Activated CD8-positive, alpha-beta T cell treated with anti-CD3 and anti-CD28 coated beads for 36 hours (primary cell): ENCODE measurements at regions not wholly inside any gene's neighbourhood (a gene's known extent, or its start where the extent isn't known, plus 50 kb on each side); places are given as distances from the start of the nearest gene placed in this dataset.

Source experiments
- ATAC-seq: fragments of 200-7000 bp; cut with Tn5 transposase; one replicate; pipeline ENCODE4 v1.10.0; 2021; ENCODE audit warnings: mild to moderate bottlenecking, moderate library complexity
- CTCF ChIA-PET: fragments of 350-600 bp; sonication (Branson Sonifier 250); formaldehyde crosslinking; loops from one replicate; lab custom pipeline; 2021; ENCODE audit warnings: antibody characterized with exemption; lab: Charles Lee
- POLR2A ChIA-PET: fragments of 350-600 bp; sonication (Branson Sonifier 250); formaldehyde crosslinking; loops from one replicate; lab custom pipeline; 2021; ENCODE audit warnings: antibody characterized with exemption; lab: Charles Lee
- DNase-seq: peaks from one replicate; pipeline ENCODE4 v3.0.0-alpha.2; 2020
- H3K27ac Mint-ChIP-seq: one replicate; pipeline ENCODE4 v1.8.0; 2021; ENCODE audit warnings: mild to moderate bottlenecking, mixed read lengths
- H3K27me3 Mint-ChIP-seq: one replicate; pipeline ENCODE4 v1.8.0; 2021; ENCODE audit warnings: mixed read lengths
- H3K36me3 Mint-ChIP-seq: one replicate; pipeline ENCODE4 v1.8.0; 2021; ENCODE audit warnings: low read depth, mixed read lengths
- H3K4me1 Mint-ChIP-seq: one replicate; pipeline ENCODE4 v1.8.0; 2021; ENCODE audit warnings: low read depth, mixed read lengths
- H3K4me3 Mint-ChIP-seq: one replicate; pipeline ENCODE4 v1.8.0; 2021; ENCODE audit warnings: mild to moderate bottlenecking, moderate library complexity, mixed read lengths
- H3K9me3 Mint-ChIP-seq: one replicate; pipeline ENCODE4 v1.8.0; 2021; ENCODE audit warnings: mixed read lengths
- CTCF ChIP-seq: fragments of 200-600 bp; IDR thresholded peaks from one replicate; pipeline ENCODE4 v1.8.0; 2022; ENCODE audit warnings: antibody characterized with exemption, mild to moderate bottlenecking
- intact Hi-C: fragments of 100-400 bp; cut with micrococcal nuclease; formaldehyde crosslinking; loops from one replicate; pipeline ENCODE4 v1.10.0; 2022

DNA sequence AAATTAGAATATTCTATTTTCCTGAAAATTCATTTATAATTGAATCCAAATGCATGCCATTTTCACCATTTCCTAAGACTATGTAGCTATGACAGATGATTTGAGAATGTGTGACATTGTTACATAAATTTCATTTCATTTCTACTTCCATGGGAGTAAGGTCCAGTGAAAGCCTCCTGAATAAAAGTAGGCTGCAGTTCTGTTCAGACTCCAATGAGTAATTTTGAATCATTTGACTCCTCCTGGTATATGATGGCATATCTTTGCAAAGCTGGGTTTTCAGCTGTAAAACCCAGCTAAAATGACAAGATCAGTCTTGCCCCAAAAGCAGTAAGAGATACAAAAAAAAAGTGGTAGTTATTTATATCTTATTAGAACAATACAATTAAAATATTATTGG lies 101.0 kb upstream of the DNAJC10 start:
- Mint-ChIP-seq H3K36me3 (no peaks in the 10 kb centered on the region), H3K4me3 (no peak overlapping the region), H3K27me3 (no peaks in the 10 kb centered on the region), H3K9me3 (no peaks in the 10 kb centered on the region), H3K27ac (no peak overlapping the region), H3K4me1 (no peaks in the 10 kb centered on the region)
- CTCF ChIA-PET = no interaction called here
- ATAC-seq (no peak), DNase-seq (no peak)
- intact Hi-C loops = no loop called here
- TF ChIP-seq CTCF = no peak
- POLR2A ChIA-PET = no interaction called here

DNA sequence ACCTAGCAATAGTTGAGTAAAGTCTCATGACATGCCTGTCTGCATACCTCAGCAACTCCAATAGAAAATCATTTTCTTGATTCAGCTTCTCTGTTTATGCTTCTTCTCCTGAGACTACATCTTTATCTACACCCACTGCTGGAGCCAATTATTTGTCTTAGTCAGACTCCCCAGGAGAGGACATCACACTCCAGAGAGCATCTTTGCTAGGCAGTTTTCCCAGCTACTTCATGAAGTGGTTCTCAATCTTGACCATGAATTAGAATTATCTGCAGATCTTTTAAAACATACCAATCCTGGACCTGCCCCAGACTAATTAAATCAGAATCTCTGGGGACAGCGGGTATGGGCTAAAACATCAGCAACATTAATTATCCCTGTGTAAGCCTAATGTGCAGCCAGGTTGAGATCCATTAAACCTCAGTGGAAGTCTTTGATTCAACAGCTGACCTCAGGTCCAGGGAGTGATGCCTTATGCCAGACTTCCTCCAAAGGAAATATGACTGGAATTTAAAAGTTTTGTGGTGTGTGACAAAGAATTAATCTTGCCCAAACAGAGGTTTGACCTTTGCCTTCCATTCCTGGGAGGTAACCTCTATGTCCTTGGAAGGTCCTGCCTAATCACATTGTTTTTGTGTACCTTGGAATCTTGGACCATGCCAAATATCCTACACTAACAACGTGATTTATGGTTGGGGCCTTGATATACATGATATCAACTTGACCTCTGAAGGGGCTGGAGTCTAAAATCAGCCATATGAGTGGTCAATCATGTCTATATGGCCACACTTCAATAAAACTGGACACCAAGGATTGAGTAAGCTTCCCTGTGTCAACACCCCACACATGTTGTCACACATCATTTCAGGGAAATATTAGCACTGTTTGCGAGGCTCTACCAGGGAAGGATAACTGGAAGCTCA lies 99.3 kb upstream of the DNAJC10 start:
- CTCF ChIA-PET = interaction anchor here (0.5 to 0.8 kb wide), 2 partner anchors 11 to 18 kb away, joined by 3 read pairs; no protein-coding TSS in a partner anchor
- POLR2A ChIA-PET = no interaction called here
- H3K27ac Mint-ChIP-seq = no peak overlapping the region

DNA sequence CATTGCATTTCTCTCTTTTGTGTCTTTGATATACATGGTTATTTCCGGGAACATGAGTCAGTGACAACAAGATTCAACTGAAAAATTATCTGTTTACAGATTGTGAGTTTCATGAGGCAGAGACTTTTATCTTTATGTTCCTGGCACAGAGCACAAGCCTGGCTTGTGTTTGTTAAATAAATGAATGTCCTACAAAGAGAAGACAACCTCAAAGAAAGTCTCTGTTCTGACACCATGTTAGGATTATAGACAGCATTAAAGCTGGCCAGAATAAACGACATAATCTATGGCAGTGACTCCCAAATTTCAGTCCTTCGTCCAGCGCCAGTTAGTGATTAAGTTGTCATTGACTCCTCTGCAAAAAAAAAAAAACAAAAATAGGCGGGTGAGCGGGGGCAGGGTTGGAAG lies 97.4 kb upstream of the DNAJC10 start:
- ChIA-PET CTCF (no interaction called here), POLR2A (no interaction called here)
- Mint-ChIP-seq H3K9me3 (no peaks in the 10 kb centered on the region), H3K36me3 (no peaks in the 10 kb centered on the region), H3K27ac (no peak overlapping the region), H3K4me3 (no peak overlapping the region), H3K27me3 (no peaks in the 10 kb centered on the region), H3K4me1 (no peaks in the 10 kb centered on the region)
- no peak for TF ChIP-seq CTCF
- intact Hi-C loops = no loop called here
- DNase-seq = no peak
- ATAC-seq = no peak

More for the DNA sequence above, 99.3 kb upstream of the DNAJC10 start:
- Mint-ChIP-seq H3K27me3 (no peaks in the 10 kb centered on the region), H3K9me3 (no peaks in the 10 kb centered on the region), H3K4me3 (no peak overlapping the region), H3K36me3 (no peaks in the 10 kb centered on the region), H3K4me1 (no peaks in the 10 kb centered on the region)
- TF ChIP-seq CTCF = no peak
- intact Hi-C loops = no loop called here
- no peak for ATAC-seq
- DNase-seq = no peak

DNA sequence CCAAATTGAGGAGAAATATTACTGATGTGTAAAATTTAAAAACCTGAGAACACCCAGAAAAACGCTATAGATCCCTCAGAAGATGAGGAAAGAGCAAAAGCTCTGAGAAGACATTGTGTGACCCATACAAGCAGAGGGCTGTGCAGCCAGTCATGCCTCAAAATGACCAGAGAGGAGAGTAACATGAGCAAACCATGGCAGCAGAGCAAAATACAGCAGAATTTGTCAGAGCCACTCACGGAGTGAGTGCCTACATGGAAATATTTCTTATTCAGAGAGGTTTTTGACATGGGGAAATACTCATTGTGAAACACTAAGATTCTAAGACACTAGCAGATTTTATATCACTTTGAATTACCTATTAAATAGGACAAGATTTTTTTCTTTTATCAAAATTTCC lies 96.8 kb upstream of the DNAJC10 start:
- no peaks in the 10 kb centered on the region for H3K36me3 Mint-ChIP-seq
- ChIA-PET CTCF (no interaction called here), POLR2A (no interaction called here)
- DNase-seq = no peak
- no peaks in the 10 kb centered on the region for H3K9me3 Mint-ChIP-seq
- H3K4me3 Mint-ChIP-seq = no peak overlapping the region
- intact Hi-C loops = no loop called here
- H3K27me3 Mint-ChIP-seq = no peaks in the 10 kb centered on the region
- H3K4me1 Mint-ChIP-seq = no peaks in the 10 kb centered on the region
- no peak for ATAC-seq
- TF ChIP-seq CTCF = no peak
- no peak overlapping the region for H3K27ac Mint-ChIP-seq

DNA sequence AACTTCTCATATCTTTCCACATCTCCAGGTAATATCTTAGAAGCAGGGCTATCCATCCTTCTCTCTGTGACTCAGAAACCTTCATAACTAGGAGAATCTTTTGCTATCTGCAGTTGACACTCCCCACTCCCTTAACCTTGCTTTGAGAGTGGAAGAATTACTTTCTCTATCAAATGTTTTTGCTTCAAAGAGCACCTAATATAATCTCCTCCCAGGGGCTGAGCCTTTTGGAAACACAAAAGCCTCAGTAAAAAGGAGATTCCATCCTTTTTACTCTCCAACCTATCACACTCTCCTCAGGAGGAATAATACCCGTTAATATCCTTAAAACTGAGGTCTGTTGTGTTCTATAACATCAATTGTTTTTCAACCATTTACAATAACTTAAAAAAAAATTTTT lies 94.9 kb upstream of the DNAJC10 start:
- Mint-ChIP-seq H3K4me1 (no peaks in the 10 kb centered on the region), H3K27ac (no peak overlapping the region), H3K9me3 (no peaks in the 10 kb centered on the region), H3K4me3 (no peak overlapping the region), H3K36me3 (no peaks in the 10 kb centered on the region), H3K27me3 (peaks cover 3% of the 10 kb centered on the region)
- ChIA-PET CTCF (no interaction called here), POLR2A (no interaction called here)
- TF ChIP-seq CTCF = no peak
- intact Hi-C loops = no loop called here
- DNase-seq (no peak), ATAC-seq (no peak)
